Stimulated activated memory B cell treated with anti-CD40 and anti-IgM and Interleukin-4, amounts not matched to agents 10 μg/mL and 1 μg/mL and 100 μg/mL, for 72 hours (primary cell): ENCODE measurements at regions not wholly inside any gene's neighbourhood (a gene's known extent, or its start where the extent isn't known, plus 50 kb on each side); places are given as distances from the start of the nearest gene placed in this dataset.
"Not testable (repeated sequence)": the region's sequence is repeated elsewhere in the genome, so short reads cannot be mapped to it uniquely, and the experiment has no call there.

Experiments
- ATAC-seq: fragments of 150-1000 bp; cut with Tn5 transposase; 2 replicates; pipeline ENCODE4 v1.10.0; 2021
- H3K27ac Mint-ChIP-seq: one replicate; pipeline ENCODE4 v1.8.0; 2022; ENCODE audit warnings: mild to moderate bottlenecking, mixed read lengths
- H3K27me3 Mint-ChIP-seq: one replicate; pipeline ENCODE4 v1.8.0; 2022; ENCODE audit warnings: mixed read lengths
- H3K36me3 Mint-ChIP-seq: one replicate; pipeline ENCODE4 v1.8.0; 2022; ENCODE audit warnings: mixed read lengths
- H3K4me1 Mint-ChIP-seq: one replicate; pipeline ENCODE4 v1.8.0; 2022; ENCODE audit warnings: mixed read lengths
- H3K4me3 Mint-ChIP-seq: one replicate; pipeline ENCODE4 v1.8.0; 2022; ENCODE audit warnings: mild to moderate bottlenecking, moderate library complexity, mixed read lengths
- H3K9me3 Mint-ChIP-seq: one replicate; pipeline ENCODE4 v1.8.0; 2022; ENCODE audit warnings: mixed read lengths

DNA sequence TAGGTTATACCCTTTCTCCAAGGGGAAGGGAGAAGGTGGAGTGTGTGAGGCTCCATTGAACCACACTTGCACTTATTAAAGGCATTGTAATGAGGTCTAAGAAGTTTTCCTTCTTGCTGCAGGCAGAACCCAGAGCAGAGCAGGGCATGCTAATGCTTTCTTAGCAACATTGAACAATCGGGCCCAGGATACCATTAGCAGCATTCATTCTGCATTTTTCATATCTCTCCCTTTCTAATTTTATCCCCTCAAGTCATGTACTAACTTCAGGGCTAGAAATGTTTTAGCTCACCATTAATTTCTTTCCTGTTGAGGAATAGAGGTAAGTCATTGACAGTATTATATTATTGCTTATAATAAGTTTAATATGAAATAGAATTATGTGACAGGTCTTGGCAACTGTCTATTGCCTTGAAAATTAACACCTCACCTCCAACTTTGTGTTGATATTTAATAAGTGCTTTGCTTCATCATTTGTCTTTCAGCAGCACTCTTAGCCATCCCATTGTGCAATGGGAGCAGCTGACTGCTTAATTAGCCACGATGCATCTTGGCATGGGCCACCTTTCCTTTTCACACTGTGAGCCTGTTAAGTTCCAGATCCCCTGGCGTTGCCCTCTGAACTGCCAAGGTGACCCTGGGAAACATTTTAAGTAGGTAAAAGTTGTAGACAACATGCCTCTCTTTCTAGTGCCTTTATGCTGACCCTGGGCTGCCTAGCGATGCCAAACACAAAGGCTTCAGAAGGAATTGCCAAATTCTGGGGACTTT, 300.8 kb upstream of the MEX3C start:
- no peaks in the 10 kb centered on the region for H3K27me3 Mint-ChIP-seq
- H3K4me1 Mint-ChIP-seq: no peaks in the 10 kb centered on the region
- H3K9me3 Mint-ChIP-seq: no peaks in the 10 kb centered on the region
- no peak overlapping the region for H3K4me3 Mint-ChIP-seq
- no peak for ATAC-seq
- H3K36me3 Mint-ChIP-seq: no peaks in the 10 kb centered on the region
- no peak overlapping the region for H3K27ac Mint-ChIP-seq

DNA sequence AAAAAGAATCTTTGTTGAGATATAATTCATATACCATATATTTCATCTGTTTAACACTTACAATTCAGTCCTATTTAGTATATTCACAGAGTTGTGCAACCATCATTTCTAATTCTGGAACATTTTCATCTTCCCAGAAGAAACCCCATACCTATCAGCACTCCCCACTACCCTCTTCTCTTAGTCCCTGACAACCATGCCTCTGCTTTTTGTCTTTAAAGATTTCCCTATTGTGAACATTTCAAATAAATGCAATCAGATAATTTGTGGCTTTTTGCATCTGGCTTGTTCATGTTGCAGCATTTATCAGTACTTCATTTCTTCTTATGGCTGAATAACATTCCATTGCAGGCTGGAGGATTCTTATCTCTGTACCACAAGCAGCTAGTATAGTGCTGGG, 305.9 kb upstream of the MEX3C start:
- H3K4me3 Mint-ChIP-seq: no peak overlapping the region
- no peak overlapping the region for H3K27ac Mint-ChIP-seq
- no peaks in the 10 kb centered on the region for H3K4me1 Mint-ChIP-seq
- ATAC-seq: no peak
- peaks cover 3% of the 10 kb centered on the region for H3K9me3 Mint-ChIP-seq
- H3K36me3 Mint-ChIP-seq: no peaks in the 10 kb centered on the region
- H3K27me3 Mint-ChIP-seq: no peaks in the 10 kb centered on the region

DNA sequence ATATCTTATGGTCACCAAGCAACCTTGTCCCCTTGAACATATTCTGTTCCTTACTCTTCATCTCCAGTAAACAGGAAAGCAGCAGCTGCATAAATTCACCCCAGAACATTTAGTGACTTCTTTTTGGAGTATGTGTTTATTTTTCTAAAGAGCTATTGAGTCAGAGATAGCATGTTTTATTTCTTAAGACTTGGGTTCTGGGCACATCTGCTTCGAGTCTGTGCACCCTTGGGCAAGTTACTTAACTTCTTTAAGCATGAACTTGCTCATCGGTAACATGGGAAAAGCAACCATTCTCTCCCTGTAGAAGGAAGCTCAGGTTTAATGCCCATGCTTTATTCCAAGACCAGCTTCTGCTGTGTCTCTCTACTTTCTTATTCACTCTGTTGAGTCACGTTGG, 309.3 kb upstream of the MEX3C start:
- Mint-ChIP-seq H3K27me3 (no peaks in the 10 kb centered on the region), H3K4me3 (no peak overlapping the region), H3K36me3 (no peaks in the 10 kb centered on the region), H3K9me3 (peaks cover 6% of the 10 kb centered on the region), H3K27ac (no peak overlapping the region), H3K4me1 (no peaks in the 10 kb centered on the region)
- ATAC-seq: no peak

DNA sequence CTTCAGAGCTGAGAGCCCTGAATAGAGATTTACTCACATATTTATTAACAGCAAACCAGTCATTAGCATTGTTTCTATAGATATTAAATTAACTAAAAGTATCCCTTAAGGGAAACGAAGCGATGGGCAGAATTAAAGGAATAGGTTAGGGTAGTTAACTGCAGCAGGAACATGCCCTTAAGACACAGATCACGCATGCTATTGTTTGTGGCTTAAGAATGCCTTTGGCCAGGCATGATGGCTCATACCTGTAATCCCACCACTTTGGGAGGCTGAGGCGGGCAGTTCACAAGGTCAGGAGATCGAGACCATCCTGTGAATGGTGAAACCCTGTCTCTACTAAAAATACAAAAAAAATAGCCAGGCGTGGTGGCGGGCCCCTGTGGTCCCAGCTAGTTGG, 310.9 kb upstream of the MEX3C start:
- peaks cover 10% of the 10 kb centered on the region for H3K27me3 Mint-ChIP-seq
- H3K27ac Mint-ChIP-seq, ATAC-seq, H3K36me3 Mint-ChIP-seq, H3K4me1 Mint-ChIP-seq, H3K9me3 Mint-ChIP-seq, H3K4me3 Mint-ChIP-seq: not testable (repeated sequence)

DNA sequence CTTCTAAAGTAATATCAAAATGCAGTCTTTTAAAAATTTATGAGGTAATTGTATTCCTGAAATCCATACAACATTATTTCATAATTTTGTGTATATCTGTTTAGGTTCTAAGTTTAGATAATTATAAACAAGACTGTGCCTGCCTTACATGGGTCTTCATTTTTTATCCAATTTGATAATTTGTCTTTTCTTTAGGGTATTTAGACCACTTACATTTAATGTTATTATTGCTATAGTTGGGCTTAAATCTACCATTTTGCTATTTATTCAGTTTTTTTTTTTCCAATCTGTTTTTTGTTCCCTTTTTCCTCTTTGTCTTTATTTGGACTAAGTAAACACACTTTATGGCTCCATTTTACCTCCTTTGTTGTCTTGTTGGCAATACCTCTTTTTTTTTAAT, 312.5 kb upstream of the MEX3C start:
- ATAC-seq: no peak
- Mint-ChIP-seq H3K9me3 (peaks cover 6% of the 10 kb centered on the region), H3K4me3 (no peak overlapping the region), H3K27ac (no peak overlapping the region), H3K4me1 (no peaks in the 10 kb centered on the region), H3K36me3 (no peaks in the 10 kb centered on the region), H3K27me3 (peaks cover 10% of the 10 kb centered on the region)

DNA sequence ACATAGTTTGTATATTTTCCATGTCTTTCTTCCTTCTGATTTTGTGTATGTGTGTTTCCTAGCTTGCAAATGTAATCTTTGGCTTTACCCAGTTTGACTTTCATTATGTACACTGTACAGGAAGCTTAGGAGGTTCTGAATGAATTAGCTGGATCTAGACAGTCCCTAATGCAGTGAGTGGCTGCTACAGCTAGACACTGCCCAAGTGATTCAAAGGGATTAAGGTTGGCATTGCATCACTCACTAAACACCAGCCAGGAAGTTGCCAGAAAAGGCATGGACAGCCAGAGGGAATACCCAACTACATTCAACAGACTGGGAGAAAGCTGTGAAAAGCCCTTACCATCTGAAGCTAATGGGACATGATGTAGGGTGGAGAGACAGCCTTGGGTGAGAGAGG, 316.0 kb upstream of the MEX3C start:
- peaks cover 10% of the 10 kb centered on the region for H3K27me3 Mint-ChIP-seq
- H3K27ac Mint-ChIP-seq: no peak overlapping the region
- H3K4me1 Mint-ChIP-seq: no peaks in the 10 kb centered on the region
- no peaks in the 10 kb centered on the region for H3K36me3 Mint-ChIP-seq
- H3K4me3 Mint-ChIP-seq: no peak overlapping the region
- peaks cover 3% of the 10 kb centered on the region for H3K9me3 Mint-ChIP-seq
- no peak for ATAC-seq

DNA sequence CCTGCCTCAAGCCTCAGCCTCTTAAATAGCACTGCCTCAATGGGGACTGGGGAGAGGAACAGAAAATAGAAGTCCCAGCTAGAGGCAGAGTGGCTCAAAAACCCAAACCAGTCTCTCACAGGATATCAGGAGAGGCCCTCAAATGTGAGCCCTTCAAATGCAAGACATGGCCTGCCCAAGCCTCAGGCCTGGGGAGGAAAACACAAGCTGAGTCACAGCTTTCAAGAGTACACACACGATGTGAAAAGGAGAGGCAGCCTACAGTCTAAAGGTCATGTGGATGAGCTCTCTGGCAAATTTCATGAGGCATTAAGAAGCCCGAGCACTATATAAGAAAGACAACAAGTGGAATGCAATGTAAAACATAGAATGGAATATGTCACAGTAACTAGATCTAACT, 316.6 kb upstream of the MEX3C start:
- no peaks in the 10 kb centered on the region for H3K4me1 Mint-ChIP-seq
- peaks cover 10% of the 10 kb centered on the region for H3K27me3 Mint-ChIP-seq
- ATAC-seq: peak; percentile 12
- H3K4me3 Mint-ChIP-seq: no peak overlapping the region
- H3K9me3 Mint-ChIP-seq: peaks cover 3% of the 10 kb centered on the region
- no peaks in the 10 kb centered on the region for H3K36me3 Mint-ChIP-seq
- no peak overlapping the region for H3K27ac Mint-ChIP-seq

DNA sequence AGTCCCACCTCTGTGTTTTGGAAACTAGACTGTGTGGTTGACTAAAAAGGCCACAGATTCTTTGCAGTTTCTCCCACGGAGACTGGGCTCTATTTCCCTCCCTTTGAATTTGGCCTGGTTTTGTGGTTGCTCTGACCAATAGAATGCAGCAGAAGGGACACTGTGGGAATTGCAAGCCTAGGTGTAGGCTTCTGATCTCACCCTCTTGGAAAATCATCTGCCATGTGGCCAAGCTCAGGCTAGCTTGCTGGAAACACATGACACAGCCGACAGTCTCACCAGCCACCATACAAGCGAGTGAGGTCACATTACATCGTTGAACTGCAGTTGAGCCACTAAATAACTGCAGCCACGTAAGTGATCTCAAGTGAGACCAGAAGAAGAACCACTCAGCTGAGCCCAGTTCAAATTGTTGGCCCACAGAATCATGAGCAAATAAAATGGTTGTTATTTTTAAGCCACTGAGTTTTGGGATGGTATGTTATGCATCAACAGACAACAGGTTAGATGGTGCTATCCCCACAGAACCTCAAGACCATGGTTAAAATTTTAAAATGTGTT, 319.1 kb upstream of the MEX3C start:
- H3K4me1 Mint-ChIP-seq: no peaks in the 10 kb centered on the region
- peaks cover 10% of the 10 kb centered on the region for H3K27me3 Mint-ChIP-seq
- H3K9me3 Mint-ChIP-seq: no peaks in the 10 kb centered on the region
- no peak overlapping the region for H3K27ac Mint-ChIP-seq
- ATAC-seq: peak; percentile 40
- H3K4me3 Mint-ChIP-seq: no peak overlapping the region
- no peaks in the 10 kb centered on the region for H3K36me3 Mint-ChIP-seq

DNA sequence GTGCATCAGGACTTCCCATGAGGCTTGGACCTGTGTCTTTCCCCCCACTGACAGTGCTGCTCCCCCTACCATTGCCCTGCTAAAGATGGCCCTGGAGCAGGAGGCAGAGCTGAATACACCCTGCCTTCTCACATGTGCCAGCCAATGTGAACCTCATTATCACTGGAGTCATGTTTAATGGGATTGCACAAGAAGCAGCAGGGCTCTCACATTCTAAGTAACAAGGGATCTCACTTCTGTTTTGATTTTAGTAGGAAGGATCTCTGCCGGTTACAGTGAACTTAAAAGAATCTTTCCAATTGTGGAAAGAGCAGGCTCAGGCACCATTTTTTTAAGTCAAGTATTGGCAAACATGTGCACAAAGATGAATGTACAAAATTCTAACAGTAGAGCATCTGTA, 322.1 kb upstream of the MEX3C start:
- H3K36me3 Mint-ChIP-seq: no peaks in the 10 kb centered on the region
- ATAC-seq: no peak
- no peak overlapping the region for H3K27ac Mint-ChIP-seq
- no peak overlapping the region for H3K4me3 Mint-ChIP-seq
- no peaks in the 10 kb centered on the region for H3K4me1 Mint-ChIP-seq
- H3K27me3 Mint-ChIP-seq: no peaks in the 10 kb centered on the region
- H3K9me3 Mint-ChIP-seq: no peaks in the 10 kb centered on the region

DNA sequence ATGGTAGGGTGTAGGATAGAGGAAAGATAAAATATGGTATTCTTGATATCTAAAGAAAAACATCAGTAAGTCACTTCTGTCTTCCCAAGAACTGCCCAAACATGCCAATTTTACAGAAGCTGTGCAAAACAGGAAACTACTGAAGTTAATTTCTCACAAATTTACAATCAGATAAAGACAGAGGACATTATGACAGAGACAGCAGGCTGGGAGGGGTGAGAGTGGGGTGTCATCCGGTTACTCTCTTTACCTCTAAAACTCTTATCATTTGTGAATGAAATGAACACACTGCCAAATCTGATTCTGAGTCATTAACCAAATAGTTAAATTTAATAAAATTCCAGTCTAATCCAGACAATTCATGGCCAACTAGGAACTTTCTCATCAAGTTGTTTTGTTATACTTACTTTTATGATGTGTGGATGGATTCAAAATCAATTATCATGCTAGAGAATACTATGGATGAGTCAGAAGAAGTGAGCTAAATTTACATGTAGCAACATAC, 323.2 kb upstream of the MEX3C start:
- Mint-ChIP-seq H3K9me3 (no peaks in the 10 kb centered on the region), H3K36me3 (no peaks in the 10 kb centered on the region), H3K27me3 (no peaks in the 10 kb centered on the region), H3K4me1 (no peaks in the 10 kb centered on the region), H3K4me3 (no peak overlapping the region), H3K27ac (no peak overlapping the region)
- ATAC-seq: no peak

DNA sequence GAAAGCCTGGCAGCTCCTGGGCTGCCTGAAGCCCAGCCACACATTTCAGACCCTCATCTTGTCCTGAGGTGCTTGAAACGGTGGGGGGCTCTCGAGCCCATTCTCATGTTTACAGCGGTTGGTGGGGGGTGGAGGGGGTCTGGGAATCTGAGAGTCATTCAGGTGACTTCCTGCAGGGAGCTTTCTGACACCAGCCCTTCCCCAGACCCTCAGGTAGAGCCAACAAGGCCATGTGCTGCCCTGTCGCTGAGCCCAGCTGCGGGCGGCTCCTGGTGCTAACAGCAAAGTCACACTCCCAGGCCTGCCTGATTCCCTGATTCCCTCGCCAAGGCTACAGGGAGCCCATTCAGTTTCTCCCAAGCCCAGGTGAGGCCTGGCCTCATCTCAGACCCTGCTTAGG, 324.9 kb upstream of the MEX3C start:
- Mint-ChIP-seq H3K36me3 (no peaks in the 10 kb centered on the region), H3K27me3 (no peaks in the 10 kb centered on the region), H3K4me3 (no peak overlapping the region), H3K27ac (no peak overlapping the region), H3K9me3 (no peaks in the 10 kb centered on the region), H3K4me1 (no peaks in the 10 kb centered on the region)
- no peak for ATAC-seq

DNA sequence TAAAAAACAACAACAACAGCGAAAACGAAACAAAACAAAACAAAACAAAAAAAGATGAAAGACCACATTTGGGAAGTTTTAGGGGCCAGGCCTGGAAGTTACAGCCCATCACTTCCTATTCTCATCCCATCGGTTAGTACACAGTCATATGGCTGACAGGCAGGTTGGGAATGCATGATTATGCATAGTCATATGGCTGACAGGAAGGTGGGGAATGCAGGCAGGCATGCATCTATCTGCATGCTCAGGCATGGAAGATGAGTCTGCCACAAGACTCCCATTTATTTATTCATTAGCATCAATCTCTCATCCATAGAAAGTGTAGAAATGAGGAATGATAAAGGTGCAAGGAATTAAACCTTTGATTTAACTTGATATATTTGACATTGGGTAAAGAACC, 325.3 kb upstream of the MEX3C start:
- H3K4me1 Mint-ChIP-seq: no peaks in the 10 kb centered on the region
- H3K9me3 Mint-ChIP-seq: no peaks in the 10 kb centered on the region
- no peaks in the 10 kb centered on the region for H3K27me3 Mint-ChIP-seq
- no peaks in the 10 kb centered on the region for H3K36me3 Mint-ChIP-seq
- no peak overlapping the region for H3K27ac Mint-ChIP-seq
- H3K4me3 Mint-ChIP-seq: no peak overlapping the region
- ATAC-seq: no peak

DNA sequence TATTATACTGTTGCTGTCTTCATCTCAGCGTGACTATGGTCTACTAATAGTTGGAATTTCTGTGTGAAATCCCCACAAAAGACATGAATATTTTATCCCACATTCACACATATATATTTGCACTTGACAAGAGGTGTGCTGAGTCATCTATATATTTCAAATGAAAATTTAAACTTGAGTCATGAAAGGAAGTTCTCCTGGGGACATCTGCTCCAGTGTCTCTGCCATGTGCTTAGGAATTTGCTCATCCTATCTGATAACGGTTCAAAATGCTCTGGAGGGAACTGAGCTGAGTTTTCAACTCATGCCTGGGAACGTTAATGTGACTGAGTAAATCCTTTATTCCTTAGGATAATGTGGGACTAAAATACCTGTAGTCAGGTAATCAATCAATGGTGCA, 326.2 kb upstream of the MEX3C start:
- Mint-ChIP-seq H3K36me3 (no peaks in the 10 kb centered on the region), H3K4me1 (no peaks in the 10 kb centered on the region), H3K4me3 (no peak overlapping the region), H3K27ac (no peak overlapping the region), H3K9me3 (no peaks in the 10 kb centered on the region), H3K27me3 (no peaks in the 10 kb centered on the region)
- ATAC-seq: no peak

DNA sequence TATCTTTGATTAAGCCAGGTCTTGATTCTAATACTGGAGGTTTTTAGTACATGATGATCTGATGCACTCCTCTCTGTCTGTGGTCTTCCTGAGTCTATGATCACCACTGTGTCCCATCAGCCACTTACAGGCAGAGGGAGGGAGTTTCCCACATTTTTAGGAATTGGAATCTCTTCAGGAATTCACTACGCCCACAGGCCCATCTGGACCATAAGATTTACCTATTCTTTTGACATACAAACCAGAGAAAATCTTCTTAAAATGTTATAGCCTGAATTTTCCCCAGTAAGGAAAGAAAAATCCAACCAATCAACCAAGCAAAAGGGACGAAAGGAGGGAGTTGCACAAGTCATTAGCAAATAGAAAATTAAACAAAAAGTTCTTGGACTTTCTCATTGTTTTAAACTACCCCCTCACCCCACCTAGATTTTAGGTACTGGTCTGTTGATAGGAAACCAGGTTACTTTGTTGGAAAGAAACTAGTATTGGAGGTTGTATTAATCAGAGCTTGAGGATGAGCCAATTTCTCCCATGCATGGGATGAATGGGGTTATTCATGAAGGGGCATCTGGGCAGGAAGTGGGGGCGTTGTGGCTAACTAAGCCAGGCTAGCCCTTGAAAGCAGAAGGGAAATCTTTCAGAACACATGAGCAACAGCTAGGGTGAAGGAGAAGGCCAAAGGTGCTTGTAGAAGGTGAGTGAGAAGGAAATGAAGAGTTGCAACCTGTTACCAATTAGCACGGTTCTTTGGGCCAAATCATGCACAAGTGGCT, 328.2 kb upstream of the MEX3C start:
- Mint-ChIP-seq H3K9me3 (no peaks in the 10 kb centered on the region), H3K27ac (no peak overlapping the region), H3K4me3 (no peak overlapping the region), H3K4me1 (no peaks in the 10 kb centered on the region), H3K36me3 (no peaks in the 10 kb centered on the region), H3K27me3 (no peaks in the 10 kb centered on the region)
- ATAC-seq: no peak

DNA sequence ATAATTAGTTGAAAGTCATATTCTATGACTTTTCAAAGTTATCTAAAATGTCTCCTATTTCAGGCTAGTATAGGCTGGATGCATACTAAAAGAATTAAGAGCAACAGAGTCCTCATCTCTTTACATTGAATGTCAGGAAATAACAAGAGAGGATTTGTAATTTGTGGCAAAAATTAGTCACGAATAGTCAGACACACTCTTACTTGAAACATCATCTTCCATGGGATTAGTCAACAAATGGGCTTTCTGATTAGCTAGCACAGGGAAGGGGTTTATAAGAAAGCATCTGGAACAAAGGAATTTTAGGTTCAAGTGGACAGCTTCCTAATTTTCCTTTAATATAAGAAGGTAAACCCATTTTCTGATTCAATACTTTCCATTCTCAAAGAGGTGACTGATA, 330.3 kb upstream of the MEX3C start:
- no peaks in the 10 kb centered on the region for H3K9me3 Mint-ChIP-seq
- peaks cover under 1% of the 10 kb centered on the region for H3K27me3 Mint-ChIP-seq
- no peak overlapping the region for H3K27ac Mint-ChIP-seq
- H3K36me3 Mint-ChIP-seq: no peaks in the 10 kb centered on the region
- ATAC-seq: no peak
- H3K4me1 Mint-ChIP-seq: no peaks in the 10 kb centered on the region
- no peak overlapping the region for H3K4me3 Mint-ChIP-seq

DNA sequence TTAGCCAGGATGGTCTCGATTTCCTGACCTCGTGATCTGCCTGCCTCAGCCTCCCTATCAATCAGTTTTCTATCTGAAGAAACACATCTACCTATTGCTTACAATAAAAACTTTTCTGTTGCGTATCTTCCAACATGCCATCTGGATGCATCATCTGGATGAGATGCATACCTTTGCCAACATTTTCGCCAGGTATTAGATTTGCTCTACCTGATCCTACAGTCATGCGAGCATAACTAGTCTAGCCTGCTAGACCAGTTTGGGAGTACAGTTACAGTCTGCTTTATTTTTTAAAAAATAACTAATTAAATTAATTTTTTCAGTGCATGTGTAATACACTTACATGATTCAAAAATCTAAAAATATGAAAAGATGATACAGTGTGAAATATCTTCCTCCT, 334.0 kb upstream of the MEX3C start:
- H3K4me3 Mint-ChIP-seq: no peak overlapping the region
- no peaks in the 10 kb centered on the region for H3K4me1 Mint-ChIP-seq
- no peaks in the 10 kb centered on the region for H3K9me3 Mint-ChIP-seq
- no peaks in the 10 kb centered on the region for H3K36me3 Mint-ChIP-seq
- peaks cover 9% of the 10 kb centered on the region for H3K27me3 Mint-ChIP-seq
- H3K27ac Mint-ChIP-seq: no peak overlapping the region
- no peak for ATAC-seq
